ENCODE measurements at regions not wholly inside any gene's neighbourhood (a gene's known extent, or its start where the extent isn't known, plus 50 kb on each side); places are given as distances from the start of the nearest gene placed in this dataset.
"Not testable (repeated sequence)": the region's sequence is repeated elsewhere in the genome, so short reads cannot be mapped to it uniquely, and the experiment has no call there.

GRCh38 chr16:29255957-29256356, 150.6 kb downstream of the NPIPB11 start:
- not testable (repeated sequence) for DNase-seq

GRCh38 chr16:29255496-29255796, 151.1 kb downstream of the NPIPB11 start:
- DNase-seq = not testable (repeated sequence)

GRCh38 chr16:29254676-29255495, 151.6 kb downstream of the NPIPB11 start:
- no peak for DNase-seq

- not testable (repeated sequence) for DNase-seq
Observed at GRCh38 chr16:29253716-29254590, 152.6 kb downstream of the NPIPB11 start.

- not testable (repeated sequence) for DNase-seq
Observed at GRCh38 chr16:29253066-29253590, 153.4 kb downstream of the NPIPB11 start.

GRCh38 chr16:29252311-29252710, 154.2 kb downstream of the NPIPB11 start:
- not testable (repeated sequence) for DNase-seq

GRCh38 chr16:29251571-29252011, 154.9 kb downstream of the NPIPB11 start:
- not testable (repeated sequence) for DNase-seq

GRCh38 chr16:29250923-29251434, 155.5 kb downstream of the NPIPB11 start:
- DNase-seq = not testable (repeated sequence)

- DNase-seq = not testable (repeated sequence)
Observed at GRCh38 chr16:29250469-29250868, 156.0 kb downstream of the NPIPB11 start.

- not testable (repeated sequence) for DNase-seq
Observed at GRCh38 chr16:29248940-29249318, 157.6 kb downstream of the NPIPB11 start.

GRCh38 chr16:29248306-29248939, 158.1 kb downstream of the NPIPB11 start:
- not testable (repeated sequence) for DNase-seq

GRCh38 chr16:29246091-29246490, 160.4 kb downstream of the NPIPB11 start:
- DNase-seq = not testable (repeated sequence)

GRCh38 chr16:29237971-29238370, 168.5 kb downstream of the NPIPB11 start:
- no peak for DNase-seq

- DNase-seq = not testable (repeated sequence)
Observed at GRCh38 chr16:29237495-29237894, 169.0 kb downstream of the NPIPB11 start.

- not testable (repeated sequence) for DNase-seq
Observed at GRCh38 chr16:29237023-29237422, 169.5 kb downstream of the NPIPB11 start.

- DNase-seq = not testable (repeated sequence)
Observed at GRCh38 chr16:29235836-29236370, 170.6 kb downstream of the NPIPB11 start.

- DNase-seq = not testable (repeated sequence)
Observed at GRCh38 chr16:29234536-29235275, 171.8 kb downstream of the NPIPB11 start.

- not testable (repeated sequence) for DNase-seq
Observed at GRCh38 chr16:29233705-29234404, 172.7 kb downstream of the NPIPB11 start.

- no peak for DNase-seq
Observed at GRCh38 chr16:29232811-29233704, 173.5 kb downstream of the NPIPB11 start.

- not testable (repeated sequence) for DNase-seq
Observed at GRCh38 chr16:29232160-29232705, 174.3 kb downstream of the NPIPB11 start.
